ENCODE measurements at regions not wholly inside any gene's neighbourhood (a gene's known extent, or its start where the extent isn't known, plus 50 kb on each side); places are given as distances from the start of the nearest gene placed in this dataset.

- TF ChIP-seq EZH2 (IDR thresholded peaks at IDR 0.05; ENCODE audit: borderline replicate concordance, low read depth, low read length, severe bottlenecking) (no peak), CTCF (IDR thresholded peaks at IDR 0.05; ENCODE audit: borderline replicate concordance, extremely low read depth, low read length, poor library complexity, severe bottlenecking) (peak; percentile 22)
Observed at GRCh38 chr1:196143602-196144342, 464.5 kb downstream of the KCNT2 start.
